ENCODE measurements at regions not wholly inside any gene's neighbourhood (a gene's known extent, or its start where the extent isn't known, plus 50 kb on each side); places are given as distances from the start of the nearest gene placed in this dataset.
A peak's percentile ranks its signal among the peaks of the same experiment; 100 is the strongest.
"Not testable (repeated sequence)": the region's sequence is repeated elsewhere in the genome, so short reads cannot be mapped to it uniquely, and the experiment has no call there.

DNA sequence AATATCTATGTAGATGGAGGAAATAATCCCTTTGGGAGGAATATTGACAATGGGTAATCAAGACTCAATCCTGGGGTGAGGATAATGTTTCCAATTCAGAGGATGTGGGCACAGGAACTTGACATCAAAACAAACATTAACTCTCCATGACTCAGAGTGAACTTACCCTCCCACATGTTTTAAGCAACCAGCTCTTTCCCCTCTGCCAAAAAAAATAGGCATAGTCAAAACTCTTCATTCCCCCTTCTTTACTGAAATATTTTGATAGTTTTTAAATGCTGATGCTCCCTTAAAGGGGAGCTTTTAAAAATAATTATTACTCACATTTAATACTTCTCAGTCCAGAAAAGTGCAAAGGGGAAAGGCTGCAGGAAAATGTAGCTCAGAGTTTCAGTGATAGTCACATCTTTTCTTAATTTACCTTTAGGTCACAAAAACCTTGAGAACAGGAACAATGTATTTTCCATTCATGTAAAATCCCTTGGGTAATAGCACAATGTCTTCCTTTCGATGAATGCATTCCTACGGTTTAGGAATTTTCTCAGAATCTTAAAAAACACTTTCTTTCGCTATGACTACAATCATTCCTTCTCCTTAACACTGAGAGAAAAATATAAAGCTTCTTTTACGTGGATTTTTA, 298.4 kb upstream of the GRAMD2B start:
- ATAC-seq: no peak
- no peak for DNase-seq (ENCODE audit: low spot score)

DNA sequence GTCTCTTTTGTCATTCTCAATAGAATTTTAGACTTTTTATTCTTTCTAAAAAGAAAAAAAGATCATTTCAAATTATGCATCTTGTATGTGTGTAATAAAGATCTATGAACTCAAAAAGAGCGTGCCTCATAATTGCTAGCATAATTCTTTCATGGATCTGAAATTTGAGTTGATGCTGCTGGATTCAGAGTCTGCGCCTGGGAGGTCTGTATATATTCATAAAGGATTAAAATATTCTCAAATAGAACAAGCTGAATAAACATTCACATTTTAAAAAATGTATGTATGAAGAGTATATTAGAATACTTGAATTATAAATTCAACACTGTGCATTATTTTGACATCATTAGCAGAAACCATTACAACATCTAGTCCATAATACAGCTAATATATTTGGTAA, 297.8 kb upstream of the GRAMD2B start:
- DNase-seq (ENCODE audit: low spot score): no peak
- no peak for ATAC-seq

DNA sequence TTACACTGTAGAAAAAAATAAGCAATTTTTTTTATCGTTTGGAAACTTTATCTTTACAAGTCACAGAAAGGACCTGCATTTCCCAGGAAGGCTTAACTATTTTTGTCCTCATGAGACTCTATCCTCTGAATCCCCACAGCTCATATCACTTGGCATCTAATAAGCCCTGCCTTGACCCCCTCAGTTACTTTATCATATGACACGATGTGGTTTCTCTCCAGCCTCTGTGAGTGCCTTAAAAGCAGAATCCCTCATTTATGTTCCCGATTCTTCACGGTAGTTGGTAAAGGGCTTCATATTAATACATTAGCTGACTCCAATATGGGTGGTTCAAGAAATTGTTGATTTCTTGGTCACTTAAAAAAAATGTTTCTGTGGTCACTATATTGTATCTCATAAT, 296.6 kb upstream of the GRAMD2B start:
- ATAC-seq: no peak
- no peak for DNase-seq (ENCODE audit: low spot score)

DNA sequence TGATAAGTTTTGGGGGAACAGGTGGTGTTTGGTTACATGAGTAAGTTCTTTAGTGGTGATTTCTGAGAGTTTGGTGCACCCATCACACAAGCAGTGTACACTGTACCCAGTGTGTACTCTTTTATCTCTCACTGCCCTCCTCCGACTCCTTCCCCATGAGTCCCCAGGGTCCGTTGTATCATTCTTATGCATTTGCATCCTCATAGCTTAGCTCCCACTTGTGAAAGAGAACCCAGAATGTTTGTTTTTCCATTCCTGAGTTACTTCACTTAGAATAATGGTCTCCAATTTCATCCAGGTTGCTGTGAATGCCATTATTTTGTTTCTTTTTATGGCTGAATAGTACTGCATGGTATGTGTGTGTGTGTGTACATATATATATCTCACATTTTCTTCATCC, 295.8 kb upstream of the GRAMD2B start:
- not testable (repeated sequence) for DNase-seq (ENCODE audit: low spot score); ATAC-seq

DNA sequence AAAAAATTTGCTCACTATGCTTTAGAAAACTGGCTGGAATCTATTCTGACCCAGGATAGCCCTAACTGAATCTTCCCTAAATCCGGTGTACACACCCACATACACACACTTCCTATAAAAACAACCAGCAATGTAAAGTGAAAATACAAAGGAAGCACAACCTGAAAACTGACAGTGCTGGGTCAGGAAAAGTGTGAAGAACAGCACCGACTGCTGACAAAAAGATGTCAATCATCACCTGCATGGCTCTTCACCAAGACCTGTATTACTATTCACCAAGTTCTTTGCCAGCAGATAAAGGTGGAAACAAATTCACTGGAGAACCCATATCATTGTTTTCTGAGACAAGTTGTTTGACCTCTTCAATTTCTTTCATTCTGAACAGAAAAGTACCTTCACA, 293.8 kb upstream of the GRAMD2B start:
- DNase-seq (ENCODE audit: low spot score): no peak
- no peak for ATAC-seq

DNA sequence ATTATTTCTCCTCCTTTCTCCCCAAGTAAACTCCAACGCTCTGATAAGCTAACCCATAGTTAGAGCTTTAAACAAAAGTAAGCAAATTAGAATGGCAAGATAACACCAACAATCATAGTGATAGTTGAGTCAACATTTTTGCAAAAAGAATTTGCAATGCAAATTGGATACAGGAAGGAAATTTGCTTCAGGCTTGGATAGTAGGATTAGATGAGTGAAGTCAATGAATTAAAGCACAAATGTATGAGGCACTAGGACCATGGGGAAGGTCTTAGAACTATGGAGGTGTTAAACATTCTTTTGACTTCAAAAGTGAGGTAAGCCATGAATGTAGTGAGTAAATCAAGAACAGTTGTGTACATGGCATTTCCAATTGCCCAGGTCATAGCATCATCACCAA, 289.8 kb upstream of the GRAMD2B start:
- ATAC-seq: no peak
- no peak for DNase-seq (ENCODE audit: low spot score)

DNA sequence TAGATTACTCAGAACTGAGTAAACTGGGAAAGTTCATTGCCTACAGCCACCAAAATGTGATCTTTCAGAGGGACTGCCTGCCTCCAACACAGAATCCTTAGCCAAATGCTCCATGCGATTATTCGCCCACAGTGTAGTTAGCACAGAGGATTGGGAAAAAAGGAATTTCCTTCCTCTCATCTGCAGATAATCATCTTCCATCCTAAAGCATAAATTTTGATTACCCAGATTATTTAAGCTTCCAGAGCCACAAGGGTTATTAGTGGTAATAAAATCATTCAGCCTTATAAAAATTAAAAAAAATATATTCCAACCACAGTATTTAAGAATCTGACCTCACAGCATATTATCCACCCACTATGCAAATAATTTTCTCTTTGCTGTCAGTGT, 285.3 kb upstream of the GRAMD2B start:
- no peak for ATAC-seq
- DNase-seq (ENCODE audit: low spot score): no peak

DNA sequence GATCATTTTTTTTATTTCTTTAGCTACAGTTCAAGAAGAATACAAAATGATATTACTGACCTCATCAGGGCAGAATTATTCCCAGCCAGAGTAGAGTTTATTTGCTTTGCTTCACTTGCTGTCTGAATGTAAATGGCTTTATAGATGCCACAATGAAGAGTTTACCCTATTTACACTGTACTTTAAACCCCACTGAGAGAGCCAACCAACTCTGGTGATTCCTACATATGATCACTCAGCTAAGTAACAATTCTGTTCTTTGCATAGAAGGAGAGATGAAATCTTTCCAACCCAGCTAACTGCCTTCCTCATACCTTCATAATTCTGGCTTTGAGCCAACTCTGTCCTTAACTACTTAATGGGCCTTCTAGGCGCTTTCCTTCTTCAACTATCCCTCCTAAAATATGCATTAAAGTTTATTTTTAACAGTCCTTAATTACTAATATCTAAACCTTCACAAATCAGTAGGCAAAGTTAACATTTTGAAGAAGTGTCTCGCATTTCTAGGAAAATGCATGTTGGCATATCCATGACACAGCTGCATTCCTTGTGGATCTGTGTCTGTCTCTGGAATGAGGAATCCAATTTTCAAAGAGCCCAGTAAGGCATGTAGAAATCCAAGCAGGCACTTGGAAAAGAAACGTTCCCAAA, 284.8 kb upstream of the GRAMD2B start:
- DNase-seq (ENCODE audit: low spot score) (no peak), ATAC-seq (no peak)

DNA sequence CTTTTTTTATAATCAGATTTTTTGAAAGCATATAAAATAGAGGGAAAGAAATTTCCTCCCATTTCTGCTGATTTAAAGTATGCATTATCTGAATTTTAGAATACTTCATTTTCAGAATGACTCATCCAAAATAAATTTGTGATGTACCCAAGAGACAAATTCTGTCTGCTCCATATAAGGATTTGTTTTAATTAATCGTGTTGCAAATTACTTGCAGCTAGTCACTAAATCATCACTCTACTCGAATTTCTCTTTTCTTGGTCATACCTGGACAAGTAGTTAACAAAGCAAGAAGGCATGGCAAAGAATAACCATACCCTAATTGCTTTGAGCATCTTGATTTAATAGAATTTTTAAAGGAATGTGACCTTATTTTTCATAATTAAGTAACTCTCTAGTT, 284.1 kb upstream of the GRAMD2B start:
- ATAC-seq: no peak
- no peak for DNase-seq (ENCODE audit: low spot score)

DNA sequence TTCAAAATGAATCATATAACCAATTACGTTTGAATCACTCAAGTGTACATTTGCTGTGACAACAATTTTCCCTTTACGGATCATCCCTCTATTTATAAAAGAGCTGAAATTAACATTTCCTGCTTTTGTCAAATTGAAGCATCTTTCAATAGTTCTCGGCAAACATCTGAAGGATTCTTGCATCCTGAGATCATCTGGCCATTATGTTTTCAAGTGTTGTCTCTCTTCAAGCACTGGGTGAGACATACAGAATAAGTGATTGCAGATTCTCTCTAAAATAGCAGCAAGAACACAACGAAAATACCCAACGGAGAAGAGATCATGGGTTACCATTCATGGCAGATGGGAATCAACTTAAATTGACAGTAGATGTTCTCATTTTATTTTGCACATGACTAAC, 283.4 kb upstream of the GRAMD2B start:
- ATAC-seq (no peak), DNase-seq (ENCODE audit: low spot score) (no peak)

DNA sequence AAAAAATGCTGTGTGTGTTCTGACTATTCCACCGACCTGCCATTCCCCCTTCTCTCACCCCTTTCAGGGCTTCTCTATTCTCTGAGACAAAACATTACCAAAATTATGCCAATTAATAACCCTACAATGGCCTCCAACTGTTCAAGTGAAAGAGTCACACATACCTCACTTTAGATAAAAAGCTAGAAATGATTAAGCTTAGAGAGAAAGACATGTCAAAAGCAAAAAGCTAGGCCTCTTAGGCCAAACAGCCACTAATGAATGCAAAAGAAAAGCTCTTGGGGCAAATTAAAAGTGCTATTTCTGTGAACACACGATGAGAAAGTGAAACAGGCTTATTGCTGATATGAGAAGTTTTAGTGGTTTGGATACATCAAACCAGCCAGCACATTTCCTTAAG, 279.6 kb upstream of the GRAMD2B start:
- ATAC-seq (no peak), DNase-seq (ENCODE audit: low spot score) (no peak)

DNA sequence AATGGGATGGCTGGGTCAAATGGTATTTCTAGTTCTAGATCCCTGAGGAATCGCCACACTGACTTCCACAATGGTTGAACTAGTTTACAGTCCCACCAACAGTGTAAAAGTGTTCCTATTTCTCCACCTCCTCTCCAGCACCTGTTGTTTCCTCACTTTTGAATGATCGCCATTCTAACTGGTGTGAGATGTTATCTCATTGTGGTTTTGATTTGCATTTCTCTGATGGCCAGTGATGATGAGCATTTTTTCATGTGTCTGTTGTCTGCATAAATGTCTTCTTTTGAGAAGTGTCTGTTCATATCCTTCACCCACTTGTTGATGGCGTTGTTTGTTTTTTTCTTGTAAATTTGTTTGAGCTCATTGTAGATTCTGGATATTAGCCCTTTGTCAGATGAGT, 272.9 kb upstream of the GRAMD2B start:
- not testable (repeated sequence) for DNase-seq (ENCODE audit: low spot score); ATAC-seq

DNA sequence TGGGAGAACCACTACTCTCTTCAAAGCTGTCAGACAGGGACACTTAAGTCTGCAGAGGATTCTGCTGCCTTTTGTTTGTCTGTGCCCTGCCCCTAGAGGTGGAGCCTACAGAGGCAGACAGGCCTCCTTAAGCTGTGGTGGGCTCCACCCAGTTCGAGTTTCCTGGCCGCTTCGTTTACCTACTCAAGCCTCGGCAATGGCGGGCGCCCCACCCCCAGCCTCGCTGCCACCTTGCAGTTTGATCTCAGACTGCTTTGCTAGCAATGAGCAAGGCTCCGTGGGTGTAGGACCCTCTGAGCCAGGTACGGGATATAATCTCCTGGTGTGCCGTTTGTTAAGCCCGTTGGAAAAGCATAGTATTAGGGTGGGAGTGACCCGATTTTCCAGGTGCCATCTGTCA, 267.9 kb upstream of the GRAMD2B start:
- not testable (repeated sequence) for DNase-seq (ENCODE audit: low spot score); ATAC-seq

DNA sequence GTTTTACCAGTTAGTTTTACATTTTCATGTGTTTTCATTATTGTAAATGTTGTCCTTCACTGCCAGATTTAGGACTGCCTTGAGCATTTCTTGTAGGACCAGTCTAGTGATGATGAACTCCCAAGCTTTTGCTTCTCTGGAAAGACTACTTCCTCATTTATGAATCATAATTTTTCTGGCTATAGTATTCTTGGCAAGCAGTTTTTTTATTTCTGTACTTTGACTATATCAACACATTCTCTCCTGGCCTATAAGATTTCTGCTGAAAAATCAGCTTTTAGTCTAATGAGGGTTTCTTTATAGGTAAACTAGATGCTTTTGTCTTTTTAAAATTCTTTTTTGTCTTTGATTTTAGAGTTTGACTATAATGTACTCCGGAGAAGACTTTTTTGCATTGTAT, 256.8 kb upstream of the GRAMD2B start:
- DNase-seq (ENCODE audit: low spot score) (no peak), ATAC-seq (no peak)

DNA sequence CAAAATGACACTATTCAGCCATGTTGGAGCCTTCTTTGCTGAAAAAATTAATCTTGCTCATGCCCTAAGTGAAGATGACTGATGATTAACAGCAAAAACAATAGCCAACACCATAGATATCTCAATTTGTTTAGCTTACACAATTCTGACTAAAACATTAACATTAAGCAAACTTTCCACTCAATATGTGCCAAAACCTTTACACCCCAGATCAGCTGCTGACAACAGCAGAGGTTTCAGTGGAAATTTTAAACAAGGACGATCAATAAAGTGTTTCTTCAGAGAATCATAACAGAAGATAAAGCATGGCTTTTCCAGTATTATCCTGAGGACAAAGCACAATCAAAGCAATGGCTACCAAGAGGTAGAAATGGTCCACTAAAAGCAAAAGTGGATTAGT, 254.4 kb upstream of the GRAMD2B start:
- DNase-seq (ENCODE audit: low spot score): no peak
- peak; percentile 76 for ATAC-seq

DNA sequence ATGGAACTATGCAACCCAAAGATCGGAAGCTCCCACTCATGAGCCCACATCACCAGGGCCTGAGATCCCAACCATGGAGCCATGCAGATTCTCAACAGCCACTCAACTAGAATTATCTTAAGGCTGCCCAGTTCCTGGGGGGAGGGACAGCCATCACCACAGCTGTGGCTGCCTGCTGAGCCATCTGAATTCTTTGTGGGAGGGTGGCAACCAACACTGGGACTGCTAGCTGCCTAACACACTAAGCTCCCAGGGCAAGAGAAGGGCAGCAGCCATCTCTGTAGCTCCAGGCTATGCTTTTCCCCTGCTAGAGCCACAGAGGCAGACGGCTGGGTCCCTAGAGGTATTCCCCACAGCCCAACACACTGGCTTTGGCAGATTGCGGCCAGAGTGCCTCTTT, 251.3 kb upstream of the GRAMD2B start:
- no peak for DNase-seq (ENCODE audit: low spot score)
- ATAC-seq: no peak

DNA sequence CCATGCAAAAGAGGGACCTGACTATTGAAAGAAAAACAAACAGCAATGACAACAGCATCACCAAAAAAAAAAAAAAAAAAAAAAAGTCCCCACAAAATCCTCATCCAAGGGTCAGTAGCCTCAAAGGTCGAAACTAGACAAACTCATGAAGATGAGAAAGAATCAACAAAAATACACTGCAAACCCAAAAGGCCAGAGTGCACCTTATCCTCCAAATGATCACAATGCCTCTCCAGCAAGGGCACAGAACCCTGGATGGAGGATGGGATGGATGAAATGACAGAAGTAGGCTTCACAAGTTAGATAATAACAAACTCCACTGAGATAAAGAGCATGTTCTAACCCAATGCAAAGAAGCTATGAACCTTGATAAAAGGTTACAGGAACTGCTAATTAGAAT, 250.4 kb upstream of the GRAMD2B start:
- DNase-seq (ENCODE audit: low spot score) (no peak), ATAC-seq (peak; percentile 43)

DNA sequence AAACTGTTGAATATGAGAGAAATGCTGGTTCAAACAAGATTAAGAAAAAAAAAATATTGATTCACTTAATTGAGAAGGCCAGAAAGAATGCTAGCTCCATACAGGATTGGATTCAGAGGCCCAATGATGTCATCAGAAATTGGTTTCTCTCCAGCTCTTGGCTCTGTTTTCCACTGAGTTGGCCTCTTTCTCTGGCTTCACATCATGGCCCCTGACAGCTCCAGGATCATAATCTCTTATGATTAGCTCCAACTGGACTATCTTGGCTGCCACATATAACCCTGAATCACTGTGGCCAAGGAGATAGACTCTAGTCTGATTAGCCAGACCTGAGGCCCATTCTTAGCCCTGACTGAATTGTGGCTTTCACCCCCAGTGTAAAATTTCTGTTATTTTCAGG, 244.7 kb upstream of the GRAMD2B start:
- ATAC-seq (peak; percentile 77), DNase-seq (ENCODE audit: low spot score) (no peak)

DNA sequence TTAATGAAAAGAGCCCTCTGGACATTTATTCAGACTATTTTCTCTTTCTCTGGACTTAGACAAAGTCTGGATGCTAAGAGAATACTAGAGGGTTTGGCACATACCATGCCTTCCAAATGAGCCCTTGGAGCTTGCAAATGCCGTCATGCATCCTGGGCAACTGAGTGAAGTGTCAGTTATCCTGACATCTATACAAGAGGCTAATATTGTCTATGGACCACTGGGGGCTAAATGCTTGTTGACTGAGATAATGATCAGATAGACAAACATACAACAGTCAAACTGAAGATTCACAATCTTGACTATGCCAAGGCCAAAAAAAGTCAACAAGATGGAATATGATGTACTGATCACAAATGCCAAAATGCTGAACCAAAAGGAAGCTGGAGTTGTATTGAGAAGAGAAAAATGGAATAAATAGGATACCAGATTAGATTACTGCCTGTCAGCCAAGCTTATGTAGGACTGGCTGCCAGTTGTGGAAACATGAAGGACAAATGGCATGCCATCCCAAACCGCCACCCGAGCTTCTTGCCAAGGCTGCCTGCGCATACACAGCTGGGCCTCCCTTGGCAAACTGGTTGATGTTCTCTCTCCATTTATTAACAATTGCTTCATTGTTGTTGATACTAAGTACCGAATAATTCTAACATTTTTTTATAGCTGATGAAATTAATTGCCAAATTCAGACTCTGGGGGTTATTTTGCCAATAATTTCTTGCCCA, 240.1 kb upstream of the GRAMD2B start:
- DNase-seq (ENCODE audit: low spot score): no peak
- no peak for ATAC-seq

DNA sequence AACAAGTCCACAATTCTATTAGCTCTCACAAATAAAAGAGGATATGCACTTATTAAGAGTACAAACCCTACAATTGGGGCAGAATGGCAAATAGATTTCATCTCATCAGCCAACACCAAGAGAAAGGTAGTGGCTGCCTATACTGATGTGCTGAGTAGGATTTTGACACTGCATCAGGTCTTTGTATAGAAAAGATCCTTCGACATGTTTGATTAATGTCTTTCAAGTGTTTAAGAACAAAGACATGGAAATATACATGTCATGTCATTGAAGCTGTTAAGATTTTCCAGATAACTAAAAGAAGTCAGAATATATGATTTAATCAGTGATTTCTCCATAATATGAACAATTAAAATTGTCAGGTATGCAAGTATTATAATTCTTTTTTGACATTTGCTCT, 238.7 kb upstream of the GRAMD2B start:
- DNase-seq (ENCODE audit: low spot score) (no peak), ATAC-seq (no peak)

DNA sequence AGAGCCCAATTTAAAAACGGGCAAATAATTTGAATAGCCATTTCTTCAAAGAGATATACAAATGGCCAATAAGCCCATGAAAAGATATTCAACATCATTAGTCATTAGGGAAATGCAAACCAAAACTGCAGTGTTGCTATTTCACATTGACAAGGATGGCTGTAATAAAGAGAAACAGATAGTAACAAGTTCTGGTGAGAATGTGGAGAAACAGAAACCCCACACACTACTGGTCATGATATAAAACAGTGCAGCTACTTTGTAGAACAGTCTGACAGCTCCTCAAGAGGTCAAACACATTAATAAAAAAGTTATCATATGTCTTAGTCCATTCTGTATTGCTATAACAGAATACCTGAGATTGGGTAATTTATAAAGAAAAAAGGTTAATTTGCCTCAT, 237.0 kb upstream of the GRAMD2B start:
- ATAC-seq (no peak), DNase-seq (ENCODE audit: low spot score) (no peak)

DNA sequence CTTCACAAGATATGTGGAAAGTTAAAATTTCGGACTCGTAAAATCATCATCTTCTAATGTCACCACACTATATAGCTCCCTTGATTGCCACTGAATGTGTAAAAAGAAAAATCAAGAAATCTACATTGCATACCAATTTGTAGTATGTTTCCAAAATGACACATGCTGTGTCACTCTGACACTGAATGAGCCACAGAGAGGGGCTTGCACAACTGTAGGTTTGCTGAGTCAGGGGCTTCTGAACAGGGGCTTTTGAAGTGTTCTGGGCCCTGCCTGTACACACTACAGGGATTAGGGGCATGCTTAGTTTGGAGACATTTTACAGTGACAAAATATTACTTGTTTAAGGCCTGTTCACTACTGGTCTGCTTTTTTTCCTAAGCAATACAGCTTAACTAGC, 234.4 kb upstream of the GRAMD2B start:
- DNase-seq (ENCODE audit: low spot score) (no peak), ATAC-seq (no peak)

All from left lobe of liver (tissue), 2 donors.